ENCODE measurements at regions not wholly inside any gene's neighbourhood (a gene's known extent, or its start where the extent isn't known, plus 50 kb on each side); places are given as distances from the start of the nearest gene placed in this dataset.

DNA sequence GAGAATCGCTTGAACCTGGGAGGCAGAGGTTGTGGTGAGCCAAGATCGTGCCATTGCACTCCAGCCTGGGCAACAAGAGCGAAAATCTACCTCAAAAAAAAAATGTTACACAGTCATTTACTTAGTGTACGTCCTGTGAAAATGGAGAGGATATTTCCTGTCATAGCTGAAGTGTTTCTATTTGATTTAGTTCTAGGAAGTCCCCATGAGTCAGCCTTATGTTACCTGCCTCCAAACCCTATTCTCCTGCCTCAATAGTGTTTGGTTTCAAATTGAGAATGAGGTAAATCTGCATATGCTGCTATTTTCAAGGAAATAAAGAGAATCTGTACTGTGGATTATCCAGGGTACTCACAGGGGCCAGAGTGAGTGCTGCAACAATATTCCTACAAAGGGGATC lies 1284.5 kb upstream of the AUTS2 start:
- TF ChIP-seq, protein P1, sequence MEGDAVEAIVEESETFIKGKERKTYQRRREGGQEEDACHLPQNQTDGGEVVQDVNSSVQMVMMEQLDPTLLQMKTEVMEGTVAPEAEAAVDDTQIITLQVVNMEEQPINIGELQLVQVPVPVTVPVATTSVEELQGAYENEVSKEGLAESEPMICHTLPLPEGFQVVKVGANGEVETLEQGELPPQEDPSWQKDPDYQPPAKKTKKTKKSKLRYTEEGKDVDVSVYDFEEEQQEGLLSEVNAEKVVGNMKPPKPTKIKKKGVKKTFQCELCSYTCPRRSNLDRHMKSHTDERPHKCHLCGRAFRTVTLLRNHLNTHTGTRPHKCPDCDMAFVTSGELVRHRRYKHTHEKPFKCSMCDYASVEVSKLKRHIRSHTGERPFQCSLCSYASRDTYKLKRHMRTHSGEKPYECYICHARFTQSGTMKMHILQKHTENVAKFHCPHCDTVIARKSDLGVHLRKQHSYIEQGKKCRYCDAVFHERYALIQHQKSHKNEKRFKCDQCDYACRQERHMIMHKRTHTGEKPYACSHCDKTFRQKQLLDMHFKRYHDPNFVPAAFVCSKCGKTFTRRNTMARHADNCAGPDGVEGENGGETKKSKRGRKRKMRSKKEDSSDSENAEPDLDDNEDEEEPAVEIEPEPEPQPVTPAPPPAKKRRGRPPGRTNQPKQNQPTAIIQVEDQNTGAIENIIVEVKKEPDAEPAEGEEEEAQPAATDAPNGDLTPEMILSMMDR (conservative IDR thresholded peaks at IDR 0.05; ENCODE audit: low read depth, low read length), result no peak
- no peak for TF ChIP-seq EZH2 (IDR thresholded peaks at IDR 0.05; ENCODE audit: low read length, unreplicated experiment)
- no peak for TF ChIP-seq EZH2phosphoT487 (IDR thresholded peaks at IDR 0.05; ENCODE audit: borderline replicate concordance, low read length)
